NCI-H69 (cell line): ENCODE measurements at regions not wholly inside any gene's neighbourhood (a gene's known extent, or its start where the extent isn't known, plus 50 kb on each side); places are given as distances from the start of the nearest gene placed in this dataset.

Source experiments
- DNase-seq: peaks from one replicate; lab custom pipeline; 2025; lab: John Stamatoyannopoulos, UW

DNA sequence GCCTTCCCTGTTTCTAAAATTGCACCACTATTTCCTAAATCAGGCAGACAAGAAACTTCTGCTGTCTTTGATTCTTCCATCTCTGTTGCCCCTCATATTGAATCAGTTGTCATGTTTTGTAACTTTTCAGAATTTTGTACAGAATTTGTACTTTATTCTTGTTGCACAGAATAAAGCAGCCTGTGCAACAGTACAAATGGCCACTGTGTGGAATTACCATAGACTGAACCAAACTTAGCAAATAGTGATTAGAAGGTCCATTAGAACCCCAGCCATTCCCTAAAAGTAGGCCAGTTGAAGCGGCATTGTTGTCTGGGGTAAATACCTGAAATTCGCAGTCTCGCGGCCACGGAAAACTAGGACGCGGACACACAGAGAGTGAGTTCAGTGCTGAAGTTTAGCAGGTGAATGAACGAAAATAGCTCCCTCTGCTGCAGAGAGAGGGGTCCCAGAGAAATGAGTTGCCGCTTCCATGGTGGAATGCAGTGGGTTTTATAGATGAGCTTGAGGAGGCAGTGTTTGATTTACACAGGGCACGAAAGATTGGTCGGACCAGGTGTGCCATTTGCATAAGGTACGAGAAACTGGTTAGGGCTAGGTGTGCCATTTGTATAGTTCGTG is 71.8 kb downstream of the C4orf33 start:
- no peak for DNase-seq

DNA sequence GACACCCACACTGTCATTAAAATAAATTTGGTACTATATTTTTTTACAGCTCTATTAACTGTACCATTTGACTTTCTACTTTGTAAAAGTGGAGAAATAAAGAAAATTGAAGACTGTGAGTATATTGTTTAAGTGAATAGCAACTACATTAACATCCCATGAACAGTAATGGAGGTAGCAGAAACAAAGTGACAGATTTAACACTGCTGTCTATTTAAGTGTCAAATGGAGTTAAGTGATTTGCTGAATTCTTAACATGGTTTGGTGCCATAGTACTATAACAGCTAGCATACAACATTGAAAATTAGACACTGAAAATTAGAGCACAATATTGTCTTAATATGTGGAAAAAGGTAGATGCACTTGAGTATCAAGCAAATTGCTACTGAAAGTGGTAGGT is 76.2 kb downstream of the C4orf33 start:
- no peak for DNase-seq

DNA sequence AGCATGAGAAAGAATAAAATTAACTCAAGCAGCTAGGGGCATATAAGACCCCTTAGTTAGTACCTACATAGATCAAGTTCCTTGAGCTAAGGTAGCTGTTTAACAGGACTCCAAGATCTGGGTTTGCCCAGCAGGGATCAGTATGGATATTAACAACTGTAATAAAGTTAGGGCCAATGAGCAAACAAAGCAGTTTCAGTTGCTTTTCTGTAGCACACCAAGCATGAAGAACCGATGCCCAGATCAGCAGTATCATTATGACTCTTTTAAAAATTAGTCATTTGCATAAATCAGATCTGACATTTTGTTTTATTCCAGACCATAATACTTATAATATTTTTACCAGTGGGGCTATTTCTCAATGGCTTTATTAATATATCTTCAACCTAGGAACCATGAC is 80.9 kb downstream of the C4orf33 start:
- no peak for DNase-seq

DNA sequence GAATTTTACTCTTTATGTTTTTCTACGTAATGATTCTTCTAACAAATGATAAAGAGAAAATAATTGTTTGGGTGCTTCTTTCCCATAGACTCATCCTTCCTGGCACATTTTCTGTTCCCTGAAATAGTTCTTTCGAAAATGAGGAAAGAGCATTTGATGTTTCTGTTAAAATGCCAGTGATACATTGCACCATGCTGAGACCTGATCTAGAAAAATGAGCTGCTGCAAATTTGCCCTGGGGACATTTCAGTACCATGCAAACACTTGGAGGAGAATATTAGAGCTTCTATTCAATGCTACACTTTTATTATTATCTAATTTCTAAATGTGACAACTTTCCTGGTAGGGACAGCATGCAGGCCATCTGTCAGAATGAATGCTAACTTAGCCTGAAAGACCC is 83.3 kb downstream of the C4orf33 start:
- peak; percentile 76 for DNase-seq

DNA sequence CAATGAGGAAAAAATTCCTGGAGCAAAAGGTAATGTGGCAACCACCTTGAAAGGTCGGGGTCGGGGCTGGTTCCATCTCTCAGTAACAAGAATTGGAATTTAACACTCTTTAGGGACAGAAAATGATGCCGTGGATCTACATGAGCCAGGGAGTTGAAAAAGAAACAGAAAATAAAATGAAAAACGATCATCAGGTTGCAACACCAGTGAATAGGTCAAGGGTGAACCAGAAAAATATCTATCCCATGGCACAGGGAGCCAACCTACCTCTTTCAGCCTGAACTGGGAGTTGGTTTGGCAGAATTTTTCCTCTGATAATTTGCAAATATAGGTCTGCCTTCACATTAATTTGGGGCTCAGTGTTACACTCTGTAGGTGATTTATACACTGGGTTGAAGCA is 93.7 kb downstream of the C4orf33 start:
- no peak for DNase-seq

DNA sequence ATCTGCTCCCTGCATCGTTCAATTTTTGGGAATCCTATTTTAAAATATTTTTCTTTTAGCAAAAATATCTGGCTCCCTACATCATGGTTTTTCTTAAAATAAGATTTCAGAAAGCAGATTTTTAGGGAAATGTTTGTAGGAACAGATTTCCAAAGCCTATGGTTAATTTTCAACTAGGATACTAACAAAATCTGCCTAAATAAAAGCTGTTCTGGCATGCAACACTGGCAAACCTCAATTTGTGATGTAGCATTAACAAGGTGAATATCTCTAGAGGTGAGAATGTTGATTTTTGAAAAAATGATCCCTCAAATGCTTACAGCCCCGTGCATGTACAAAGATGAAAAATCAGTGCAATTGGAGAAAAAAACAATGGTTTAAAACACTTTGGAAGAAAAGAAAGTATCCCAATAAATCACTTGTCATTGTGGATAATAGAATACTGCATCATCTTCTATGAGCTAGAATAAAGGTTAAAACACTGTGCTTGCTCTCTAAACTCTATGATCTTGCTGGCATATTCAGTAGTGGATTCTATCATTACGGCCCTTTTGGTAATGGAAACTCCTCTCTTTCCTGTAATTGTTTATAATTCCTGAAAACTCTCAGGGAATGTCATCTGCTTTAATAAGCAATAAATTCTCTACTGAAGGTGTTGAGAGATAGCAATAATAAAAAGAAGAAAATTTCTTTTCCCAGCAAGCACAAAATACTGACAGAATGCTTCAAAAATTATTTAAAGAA is 97.6 kb downstream of the C4orf33 start:
- DNase-seq = no peak

DNA sequence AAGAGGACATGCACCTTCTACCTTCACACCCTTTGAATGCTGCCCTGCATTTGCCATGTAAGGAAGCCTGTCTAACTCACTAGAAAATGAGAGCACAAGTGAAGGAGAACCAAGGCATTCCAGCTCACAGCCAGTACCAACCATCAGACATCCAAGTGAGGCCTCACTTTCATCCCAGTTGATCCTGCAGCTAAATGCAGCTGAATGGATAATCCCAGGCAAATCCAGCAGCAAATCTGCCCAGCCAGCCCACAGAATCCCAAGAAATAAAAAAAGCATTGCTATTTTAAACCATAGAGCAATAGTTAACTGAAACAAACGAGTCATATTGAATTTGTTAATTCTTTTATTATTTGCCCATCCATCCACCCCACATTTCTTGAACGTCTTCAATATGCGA is 112.5 kb downstream of the C4orf33 start:
- DNase-seq = no peak

DNA sequence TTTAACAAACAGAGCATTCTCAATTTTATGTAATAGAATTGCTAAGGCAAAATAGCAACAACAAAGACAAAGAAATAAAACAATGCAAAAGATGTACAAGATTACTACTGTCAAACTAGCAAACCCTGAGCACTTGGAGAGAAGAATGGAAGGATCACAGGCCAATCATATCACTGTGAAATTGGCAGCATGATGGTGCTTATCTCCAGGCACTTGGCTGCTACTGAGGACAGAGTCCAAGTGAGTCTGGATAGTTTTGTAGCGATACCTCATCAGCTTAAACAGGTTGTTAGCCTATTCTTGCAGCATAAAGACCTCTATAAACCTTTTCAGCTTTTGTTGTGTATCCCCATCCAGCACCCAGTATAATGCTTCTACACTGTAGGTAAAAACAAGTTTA is 117.7 kb downstream of the C4orf33 start:
- no peak for DNase-seq

DNA sequence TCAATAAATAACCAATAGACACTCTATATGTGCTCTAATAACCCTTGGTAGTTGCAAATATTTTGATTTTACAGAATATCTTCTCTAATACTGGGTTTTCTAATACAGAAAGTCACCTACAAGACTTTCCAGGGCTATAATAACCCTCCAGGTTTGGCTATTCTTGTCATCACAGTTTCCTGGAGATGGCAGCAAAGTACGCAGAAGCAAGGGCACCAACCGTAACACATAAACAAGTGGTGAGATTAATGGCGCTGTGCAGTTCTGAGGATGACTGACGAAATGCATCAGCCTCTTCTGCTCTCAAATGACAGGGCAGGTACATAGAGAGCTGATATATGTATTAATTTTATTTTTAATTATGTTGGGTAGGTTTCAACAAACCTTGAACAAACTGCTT is 122.4 kb downstream of the C4orf33 start:
- DNase-seq = peak; percentile 79

DNA sequence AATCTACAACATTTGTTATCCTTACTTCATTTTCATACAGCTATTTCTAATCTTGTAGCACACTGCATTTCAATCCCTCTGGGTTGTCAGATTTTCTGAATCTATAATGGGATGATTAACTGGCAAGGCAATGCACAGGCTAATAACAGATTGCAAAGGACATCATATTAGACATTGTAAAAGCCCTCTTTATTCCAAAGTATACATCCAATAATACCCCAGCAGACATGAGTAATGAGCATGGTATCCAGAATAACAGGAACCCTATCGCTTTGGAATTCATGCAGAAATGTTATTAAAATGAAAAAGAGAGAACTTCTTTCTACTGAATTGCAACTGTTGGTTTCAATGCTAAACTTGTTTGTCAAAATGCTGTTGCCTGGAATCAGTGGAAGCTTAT is 122.9 kb downstream of the C4orf33 start:
- DNase-seq = peak; percentile 27

DNA sequence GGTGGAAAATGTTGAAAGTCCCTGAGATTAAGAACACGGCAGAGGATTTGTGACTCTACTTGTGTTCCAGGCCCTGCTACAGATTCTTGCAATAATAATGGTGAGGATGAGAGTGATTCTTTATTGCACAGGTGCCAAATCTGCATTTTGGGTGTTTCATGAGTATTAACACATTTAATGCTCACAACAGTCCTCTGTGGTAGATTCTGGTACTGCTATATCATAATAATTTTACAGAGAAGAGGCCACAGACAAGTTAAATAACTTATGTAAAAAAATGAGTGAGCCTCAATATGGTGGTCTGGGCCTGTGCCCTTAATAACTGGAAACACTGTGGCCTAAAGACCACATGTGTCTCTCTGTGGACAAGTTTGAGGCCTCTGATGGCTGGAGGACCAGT is 124.3 kb downstream of the C4orf33 start:
- no peak for DNase-seq

DNA sequence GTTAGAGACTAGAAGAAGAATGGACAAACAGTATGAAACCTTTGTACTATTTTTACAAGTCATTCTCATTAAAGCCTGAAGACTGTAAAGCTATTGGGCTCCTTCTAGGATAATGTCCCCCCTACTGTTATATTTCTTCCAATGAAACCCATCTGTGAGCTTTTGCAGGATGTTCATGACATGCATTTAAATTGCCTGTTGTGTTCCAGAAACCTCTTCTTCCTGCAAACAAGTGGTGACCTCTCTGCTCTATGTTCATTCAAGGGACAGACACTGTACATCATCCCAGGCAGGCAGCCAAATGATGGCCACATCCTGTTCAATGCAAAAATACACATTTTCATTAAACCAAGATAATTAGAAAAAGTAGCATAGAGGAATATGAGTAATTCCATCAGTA is 128.0 kb downstream of the C4orf33 start:
- peak; percentile 90 for DNase-seq

DNA sequence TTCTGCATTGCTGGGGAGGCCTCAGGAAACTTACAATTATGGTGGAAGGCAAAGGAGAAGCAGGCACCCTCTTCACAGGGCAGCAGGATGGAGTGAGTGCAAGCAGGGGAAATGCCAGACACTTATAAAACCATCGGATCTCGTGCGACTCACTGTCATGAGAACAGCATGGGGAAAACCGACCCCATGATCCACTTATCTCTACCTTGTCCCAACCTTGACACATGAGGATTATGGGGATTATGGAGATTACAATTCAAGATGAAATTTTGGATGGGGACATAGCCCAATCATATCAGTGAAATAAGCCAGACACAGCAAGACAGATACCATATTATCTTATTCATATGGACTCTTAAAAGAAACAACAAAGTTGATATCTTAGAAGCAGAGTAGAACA is 134.9 kb downstream of the C4orf33 start:
- DNase-seq = no peak

DNA sequence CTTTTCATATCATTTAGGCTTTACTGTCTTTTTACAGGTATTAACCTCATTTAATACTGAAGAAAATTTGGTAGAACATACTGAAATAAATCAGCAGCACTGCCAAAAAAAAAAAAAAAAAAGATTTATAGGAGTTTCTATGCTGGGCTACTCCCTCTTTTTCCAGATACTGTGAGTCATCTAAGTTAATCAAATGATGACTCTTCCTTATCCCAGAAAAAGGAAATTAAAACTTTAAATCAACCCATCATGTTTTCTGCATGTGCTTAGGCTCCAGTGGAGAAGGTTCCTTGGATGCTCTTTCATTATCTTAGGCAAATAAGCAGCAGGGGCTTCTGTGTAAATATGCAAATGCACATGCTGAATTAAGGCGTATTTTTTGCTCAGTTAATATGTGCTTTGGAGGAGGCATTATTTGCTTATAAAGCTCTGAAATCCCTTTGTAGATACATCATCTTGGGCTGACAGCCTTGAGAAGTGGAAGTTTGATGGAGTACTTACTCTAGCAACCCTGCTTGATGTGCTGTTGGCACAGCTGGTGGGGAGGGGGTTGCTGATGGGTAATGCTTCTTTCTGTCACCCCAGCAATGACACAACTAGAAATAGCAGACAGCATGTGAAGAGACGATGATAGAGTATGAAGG is 136.1 kb downstream of the C4orf33 start:
- peak; percentile 82 for DNase-seq

DNA sequence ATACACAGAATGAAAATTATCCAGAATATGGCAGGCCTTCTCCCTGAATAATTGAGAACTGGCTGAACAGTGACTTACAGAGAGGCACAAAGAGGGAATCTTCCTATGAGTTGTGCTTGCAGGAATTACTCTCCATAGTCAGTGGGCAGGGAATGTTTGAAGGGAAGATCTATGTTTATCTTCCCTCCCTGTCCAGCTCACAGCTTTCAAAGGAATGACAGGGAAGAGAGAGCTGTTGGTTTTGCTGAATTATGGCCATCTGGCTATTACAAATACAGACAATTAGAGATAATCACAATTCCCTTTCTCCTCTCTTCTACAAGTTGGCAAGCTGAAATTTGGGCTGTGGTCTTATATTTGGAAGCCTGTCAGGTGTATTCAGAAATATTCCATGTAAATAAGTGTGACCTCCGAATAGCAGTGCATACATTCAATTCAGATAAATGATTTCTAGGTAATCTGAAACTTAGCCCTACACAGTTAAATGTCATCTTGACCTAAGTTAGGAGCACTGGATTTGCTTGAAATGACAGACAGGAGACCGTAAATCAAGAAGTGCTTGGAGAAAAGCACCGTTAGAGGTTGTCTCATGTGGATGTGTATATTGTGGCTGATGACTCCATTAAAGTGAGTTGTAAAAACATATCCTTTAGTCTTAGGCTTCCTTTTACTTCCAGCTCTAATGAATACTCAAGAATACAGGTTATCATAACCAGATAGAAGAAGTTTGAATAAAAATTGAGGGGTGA is 136.8 kb downstream of the C4orf33 start:
- peak; percentile 88 for DNase-seq

DNA sequence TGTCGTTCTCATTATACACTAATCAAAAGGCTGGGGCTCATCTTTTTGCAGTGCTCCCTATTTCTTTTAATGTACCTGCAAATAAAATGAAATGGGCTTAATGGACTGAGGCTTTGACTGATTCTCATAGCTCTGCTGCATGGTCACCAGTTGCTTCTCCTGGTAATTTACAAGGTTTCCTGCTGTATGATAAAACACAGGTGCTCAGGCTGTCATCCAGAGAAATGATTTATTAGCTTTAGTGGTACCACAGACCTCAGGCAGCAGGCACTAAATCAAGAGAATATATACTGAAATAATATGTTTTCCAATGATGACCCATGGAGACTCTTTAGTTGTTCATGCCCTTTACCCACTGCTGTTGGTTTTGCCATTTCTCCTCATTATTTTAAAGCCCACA is 137.7 kb downstream of the C4orf33 start:
- DNase-seq = peak; percentile 93

DNA sequence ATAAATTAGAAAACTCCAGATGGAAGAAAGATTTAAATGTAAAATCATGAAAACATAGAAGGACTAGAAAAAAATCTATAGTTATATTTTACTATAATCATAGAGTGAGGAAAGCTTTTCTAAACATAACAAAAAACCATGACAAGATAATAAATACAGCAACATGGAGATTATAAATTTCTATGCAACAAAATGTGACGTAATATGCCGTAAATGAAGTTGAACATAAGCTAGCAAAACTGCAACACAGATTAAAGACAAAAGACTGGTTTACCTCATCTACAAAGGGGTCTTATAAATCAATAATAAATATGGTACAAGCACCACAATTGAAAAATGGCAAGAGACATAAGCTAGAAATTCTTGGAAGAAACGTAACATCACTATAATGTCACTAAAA is 140.4 kb downstream of the C4orf33 start:
- DNase-seq = no peak

DNA sequence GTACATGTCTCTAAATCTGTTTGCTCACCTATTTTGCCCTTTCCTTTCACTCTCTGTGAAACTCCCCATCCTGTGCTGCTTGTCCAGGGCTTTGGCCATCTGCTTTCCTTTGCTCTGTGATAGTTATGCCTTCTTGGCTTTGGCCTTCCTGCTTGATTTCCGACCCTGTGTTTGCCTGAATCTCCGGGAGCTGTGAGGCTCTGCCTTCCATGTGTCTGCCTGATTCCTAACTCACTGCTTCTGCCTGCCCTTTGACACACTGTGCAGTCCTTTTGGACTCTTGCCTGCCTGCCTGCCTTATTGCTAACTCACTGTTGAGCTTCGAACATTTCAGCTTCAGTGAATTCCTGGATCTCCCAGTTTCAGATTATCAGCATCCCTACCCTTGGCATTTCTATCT is 143.1 kb downstream of the C4orf33 start:
- peak; percentile 64 for DNase-seq

DNA sequence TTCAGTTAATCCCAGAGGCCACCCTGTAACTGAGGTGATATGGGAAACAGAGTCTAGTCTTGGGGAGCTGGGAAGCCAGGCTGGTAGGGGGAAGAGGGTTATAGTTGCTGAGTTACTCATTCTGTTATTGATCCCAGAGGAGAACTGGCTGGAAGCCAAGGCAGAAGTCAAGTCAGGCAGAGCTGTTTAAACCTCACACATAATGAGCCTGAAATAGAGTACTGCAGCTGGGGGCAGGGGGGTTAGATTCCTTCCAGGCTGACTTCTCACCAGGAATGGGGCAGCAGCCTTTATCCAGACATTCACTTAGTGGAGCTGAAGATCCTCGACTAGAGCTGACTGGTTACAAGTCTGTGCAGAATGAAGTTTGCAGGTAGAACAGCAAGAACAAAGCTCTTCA is 144.9 kb downstream of the C4orf33 start:
- peak; percentile 91 for DNase-seq

DNA sequence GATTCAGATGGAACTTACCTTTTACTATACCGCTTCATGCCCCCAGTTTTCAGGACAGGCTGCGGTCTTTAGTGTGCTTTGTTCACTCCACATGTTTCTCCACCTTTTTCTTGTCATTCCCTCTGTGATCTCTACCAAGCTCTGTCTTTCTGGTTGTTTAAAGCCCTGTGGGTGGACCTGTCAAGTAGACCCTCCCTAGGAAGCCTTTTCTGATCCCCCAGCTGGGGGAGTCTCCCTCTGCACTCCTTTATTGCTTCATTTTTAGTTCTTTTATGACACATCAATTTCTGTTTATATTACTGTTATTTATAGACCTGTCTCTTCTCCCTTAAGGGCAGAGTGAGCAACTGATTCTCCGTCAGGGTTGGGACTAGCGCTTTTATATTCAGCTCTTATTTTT is 150.2 kb downstream of the C4orf33 start:
- DNase-seq = peak; percentile 80

DNA sequence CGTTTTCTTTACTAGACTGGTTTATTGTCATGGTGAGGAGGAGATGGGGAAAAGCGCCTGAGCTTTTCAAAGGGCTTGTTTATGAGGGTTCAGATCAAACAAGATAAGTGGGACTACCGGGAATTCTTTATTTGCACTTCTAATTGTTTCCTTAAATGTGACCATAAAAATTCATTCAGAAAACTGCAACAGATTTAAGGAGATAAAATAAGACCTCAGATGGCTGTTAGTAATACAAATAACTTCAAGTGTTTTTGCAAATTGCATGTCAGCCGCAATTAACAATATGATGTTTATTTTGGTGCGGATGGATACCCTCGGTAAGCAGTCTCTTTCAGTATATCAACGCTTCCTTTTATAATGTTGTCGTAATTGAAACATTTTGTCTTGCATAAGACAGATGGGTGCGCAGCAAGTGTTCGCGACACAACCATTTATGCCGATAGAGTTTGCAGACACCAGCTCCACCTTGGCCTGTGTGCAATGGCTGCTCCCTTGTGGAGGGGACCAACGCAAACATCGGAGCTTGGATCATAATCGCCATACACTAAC is 151.0 kb downstream of the C4orf33 start:
- peak; percentile 97 for DNase-seq

DNA sequence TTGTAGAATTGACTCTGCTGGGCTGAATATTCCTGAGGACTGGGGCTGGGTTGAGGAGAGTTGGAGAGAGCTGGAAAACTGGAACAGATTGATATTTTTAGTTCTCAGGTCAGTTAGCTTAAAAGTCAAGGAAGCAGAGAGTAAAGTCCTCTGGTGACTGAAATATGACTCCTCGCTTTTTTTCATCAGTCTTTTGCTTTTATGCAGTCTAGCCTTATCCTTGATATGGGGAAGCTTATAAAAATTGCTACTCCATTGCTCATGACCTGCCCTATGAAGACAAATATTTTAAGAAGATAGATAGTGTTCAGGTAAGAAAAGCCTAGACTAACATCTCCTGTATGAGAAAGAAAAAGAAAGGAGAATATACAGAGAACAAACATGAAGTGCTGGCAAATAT is 152.7 kb downstream of the C4orf33 start:
- DNase-seq = peak; percentile 49
